SK-N-SH treated with all-trans-retinoic acid at 6 μM for 48 hours (cell line): ENCODE measurements at regions not wholly inside any gene's neighbourhood (a gene's known extent, or its start where the extent isn't known, plus 50 kb on each side); places are given as distances from the start of the nearest gene placed in this dataset.

Experiments used
- ATAC-seq: fragments of 200-7000 bp; cut with Tn5 transposase; 3 replicates; pipeline ENCODE4 v1.9.1; 2020; ENCODE audit warnings: mild to moderate bottlenecking, moderate library complexity
- ARNTL ChIP-seq: fragments of 450-650 bp; formaldehyde crosslinking; IDR thresholded peaks from 2 replicates; pipeline ENCODE4 v1.5.0; 2020; ENCODE audit warnings: low read depth, mild to moderate bottlenecking, moderate library complexity, borderline replicate concordance
- CREB5 ChIP-seq: fragments of 250-450 bp; sonication (Bioruptor Pico); IDR thresholded peaks from 2 replicates; pipeline ENCODE4 v1.5.1; 2020; ENCODE audit warnings: low read depth, mild to moderate bottlenecking, moderate library complexity
- CSDC2 ChIP-seq: fragments of 250-450 bp; sonication (Bioruptor Pico); IDR thresholded peaks from 2 replicates; pipeline ENCODE4 v1.5.0; 2020; ENCODE audit warnings: mild to moderate bottlenecking, moderate library complexity
- CSRNP3 ChIP-seq: fragments of 250-450 bp; sonication (Bioruptor Pico); IDR thresholded peaks from 2 replicates; pipeline ENCODE4 v1.5.1; 2021; ENCODE audit warnings: mild to moderate bottlenecking, moderate library complexity
- ESRRG ChIP-seq: fragments of 250-450 bp; sonication (Bioruptor Pico); IDR thresholded peaks from 2 replicates; pipeline ENCODE4 v1.6.1; 2021; ENCODE audit warnings: mild to moderate bottlenecking
- GLIS3 ChIP-seq: fragments of 250-450 bp; sonication (Bioruptor Pico); IDR thresholded peaks from 2 replicates; pipeline ENCODE4 v1.5.0; 2020; ENCODE audit warnings: mild to moderate bottlenecking, moderate library complexity
- ISL1 ChIP-seq: fragments of 250-450 bp; sonication (Bioruptor Pico); IDR thresholded peaks from 2 replicates; pipeline ENCODE4 v2.1.2; 2022; ENCODE audit warnings: mild to moderate bottlenecking, moderate library complexity
- OSR1 ChIP-seq: fragments of 250-450 bp; sonication (Bioruptor Pico); IDR thresholded peaks from 2 replicates; pipeline ENCODE4 v1.8.0; 2022; ENCODE audit warnings: moderate library complexity, mild to moderate bottlenecking, inconsistent platforms
- PATZ1 ChIP-seq: fragments of 250-450 bp; sonication (Bioruptor Pico); IDR thresholded peaks from 2 replicates; pipeline ENCODE4 v1.8.0; 2020; ENCODE audit warnings: mild to moderate bottlenecking, moderate library complexity, borderline replicate concordance
- PPARA ChIP-seq: fragments of 250-450 bp; sonication (Bioruptor Pico); IDR thresholded peaks from 2 replicates; pipeline ENCODE4 v1.5.0; 2020; ENCODE audit warnings: mild to moderate bottlenecking, borderline replicate concordance
- RARB ChIP-seq: fragments of 250-450 bp; sonication (Bioruptor Pico); IDR thresholded peaks from 2 replicates; pipeline ENCODE4 v1.8.0; 2021; ENCODE audit warnings: mild to moderate bottlenecking, moderate library complexity
- SNAI2 ChIP-seq: fragments of 250-450 bp; sonication (Bioruptor Pico); IDR thresholded peaks from 2 replicates; pipeline ENCODE4 v1.5.0; 2020; ENCODE audit warnings: mild to moderate bottlenecking, moderate library complexity
- TCF4 ChIP-seq: fragments of 250-450 bp; sonication (Bioruptor Pico); IDR thresholded peaks from 2 replicates; pipeline ENCODE4 v1.8.0; 2021; ENCODE audit warnings: mild to moderate bottlenecking, moderate library complexity, borderline replicate concordance
- TOX ChIP-seq: fragments of 250-450 bp; sonication (Bioruptor Pico); IDR thresholded peaks from 2 replicates; pipeline ENCODE4 v1.8.0; 2021; ENCODE audit warnings: mild to moderate bottlenecking, moderate library complexity, borderline replicate concordance
- TSHZ2 ChIP-seq: fragments of 250-450 bp; sonication (Bioruptor Pico); IDR thresholded peaks from 2 replicates; pipeline ENCODE4 v1.5.0; 2020; ENCODE audit warnings: mild to moderate bottlenecking, moderate library complexity
- ZC3H10 ChIP-seq: fragments of 250-450 bp; sonication (Bioruptor Pico); IDR thresholded peaks from 2 replicates; pipeline ENCODE4 v1.5.1; 2021; ENCODE audit warnings: mild to moderate bottlenecking, moderate library complexity
- ZFP3 ChIP-seq: fragments of 250-450 bp; sonication (Bioruptor Pico); IDR thresholded peaks from 2 replicates; pipeline ENCODE4 v1.5.0; 2020; ENCODE audit warnings: mild to moderate bottlenecking, moderate library complexity
- ZFP30 ChIP-seq: fragments of 450-650 bp; formaldehyde crosslinking; IDR thresholded peaks from 2 replicates; pipeline ENCODE4 v1.5.0; 2022; ENCODE audit warnings: mild to moderate bottlenecking, moderate library complexity
- ZNF565 ChIP-seq: fragments of 450-650 bp; formaldehyde crosslinking; conservative IDR thresholded peaks from 2 replicates; pipeline ENCODE4 v1.5.0; 2020; ENCODE audit warnings: low read depth, mild to moderate bottlenecking, moderate library complexity
- ZNF70 ChIP-seq: fragments of 450-650 bp; formaldehyde crosslinking; IDR thresholded peaks from 2 replicates; pipeline ENCODE4 v1.5.0; 2020; ENCODE audit warnings: mild to moderate bottlenecking, moderate library complexity
- ZNF8 ChIP-seq: fragments of 450-650 bp; formaldehyde crosslinking; IDR thresholded peaks from 2 replicates; pipeline ENCODE4 v1.5.0; 2020; ENCODE audit warnings: mild to moderate bottlenecking, moderate library complexity
- TF ChIP-seq, protein P1 (sequence below): fragments of 250-450 bp; sonication (Bioruptor Pico); IDR thresholded peaks from 2 replicates; pipeline ENCODE4 v1.8.0; 2021; ENCODE audit warnings: low read depth, mild to moderate bottlenecking, moderate library complexity, borderline replicate concordance

DNA sequence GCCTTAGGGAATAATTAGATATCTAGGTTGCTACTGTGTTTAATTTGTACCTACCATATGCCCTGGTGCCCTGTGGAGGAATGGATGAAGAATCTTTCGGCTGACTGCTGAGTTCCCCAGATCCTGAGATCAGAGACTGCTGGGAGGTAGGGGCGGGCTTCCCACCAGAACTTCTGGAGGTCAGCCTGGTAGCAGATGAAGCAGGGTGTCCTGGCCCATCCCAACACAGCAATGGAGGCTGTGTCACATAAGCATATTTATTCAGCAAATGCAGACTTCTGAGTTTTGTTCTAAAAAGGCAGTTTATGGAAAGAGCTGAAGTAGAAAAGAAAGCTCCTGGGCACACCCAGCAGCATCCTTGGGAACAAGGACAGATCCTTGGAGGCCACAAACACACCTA, 74.0 kb downstream of the KRTAP19-8 start:
- TF ChIP-seq ARNTL (no peak), SNAI2 (CRISPR knock-in tag) (no peak), CSDC2 (CRISPR knock-in tag) (no peak), ESRRG (CRISPR knock-in tag) (no peak), TOX (no peak), RARB (CRISPR knock-in tag) (no peak), ISL1 (CRISPR knock-in tag) (no peak), TCF4 (CRISPR knock-in tag) (no peak), GLIS3 (CRISPR knock-in tag) (no peak), OSR1 (CRISPR knock-in tag) (no peak), ZNF8 (CRISPR knock-in tag) (no peak), ZC3H10 (CRISPR knock-in tag) (no peak), TSHZ2 (no peak), ZFP3 (CRISPR knock-in tag) (no peak), ZNF565 (no peak), ZFP30 (CRISPR knock-in tag) (no peak), CSRNP3 (no peak), CREB5 (CRISPR knock-in tag) (no peak), PATZ1 (no peak)
- TF ChIP-seq, protein P1, sequence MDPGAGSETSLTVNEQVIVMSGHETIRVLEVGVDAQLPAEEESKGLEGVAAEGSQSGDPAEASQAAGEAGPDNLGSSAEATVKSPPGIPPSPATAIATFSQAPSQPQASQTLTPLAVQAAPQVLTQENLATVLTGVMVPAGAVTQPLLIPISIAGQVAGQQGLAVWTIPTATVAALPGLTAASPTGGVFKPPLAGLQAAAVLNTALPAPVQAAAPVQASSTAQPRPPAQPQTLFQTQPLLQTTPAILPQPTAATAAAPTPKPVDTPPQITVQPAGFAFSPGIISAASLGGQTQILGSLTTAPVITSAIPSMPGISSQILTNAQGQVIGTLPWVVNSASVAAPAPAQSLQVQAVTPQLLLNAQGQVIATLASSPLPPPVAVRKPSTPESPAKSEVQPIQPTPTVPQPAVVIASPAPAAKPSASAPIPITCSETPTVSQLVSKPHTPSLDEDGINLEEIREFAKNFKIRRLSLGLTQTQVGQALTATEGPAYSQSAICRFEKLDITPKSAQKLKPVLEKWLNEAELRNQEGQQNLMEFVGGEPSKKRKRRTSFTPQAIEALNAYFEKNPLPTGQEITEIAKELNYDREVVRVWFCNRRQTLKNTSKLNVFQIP (CRISPR knock-in tag) = no peak
- ATAC-seq = no peak

GRCh38 chr21:30963502-30963901, 74.8 kb downstream of the KRTAP19-8 start:
- TF ChIP-seq, protein P1 (CRISPR knock-in tag) = no peak
- TF ChIP-seq ZFP3 (CRISPR knock-in tag) (no peak), PATZ1 (no peak), CREB5 (CRISPR knock-in tag) (no peak), ZNF8 (CRISPR knock-in tag) (no peak), TSHZ2 (no peak), ZNF70 (CRISPR knock-in tag) (no peak), RARB (CRISPR knock-in tag) (no peak), ESRRG (CRISPR knock-in tag) (no peak), PPARA (CRISPR knock-in tag) (no peak), GLIS3 (CRISPR knock-in tag) (no peak), ARNTL (no peak), ZFP30 (CRISPR knock-in tag) (no peak), TCF4 (CRISPR knock-in tag) (no peak)
- no peak for ATAC-seq
